H1 (cell line): ENCODE measurements at regions not wholly inside any gene's neighbourhood (a gene's known extent, or its start where the extent isn't known, plus 50 kb on each side); places are given as distances from the start of the nearest gene placed in this dataset.

Source experiments
- CTCF ChIA-PET: fragments of 300-600 bp; sonication (Branson Sonifier 250); formaldehyde crosslinking; loops from one replicate; lab custom pipeline; 2021; ENCODE audit not compliant: partially characterized antibody; lab: Charles Lee
- POLR2A ChIA-PET: fragments of 300-600 bp; sonication (Branson Sonifier 250); formaldehyde crosslinking; loops from one replicate; lab custom pipeline; 2021; ENCODE audit warnings: inconsistent platforms; ENCODE audit not compliant: partially characterized antibody; lab: Charles Lee
- DNase-seq, 2 experiments: peaks; one replicate each; pipeline versions ENCODE4 v3.0.0 to v3.0.0-alpha.2; 2010 to 2022; ENCODE audit warnings: low spot score in 2 of 2, low read depth in 1 of 2, mixed read lengths in 1 of 2
- FAIRE-seq: peaks from 2 replicates; lab custom pipeline; 2011; peaks lifted over from hg19 to GRCh38; lab: Jason Lieb, UNC
- H2AFZ ChIP-seq: 2 replicates; pipeline ENCODE4 v1.8.1; 2012; ENCODE audit warnings: low read length, inconsistent platforms
- H2AK5ac ChIP-seq: 2 replicates; pipeline ENCODE4 v1.6.1; 2013; ENCODE audit warnings: low read depth, low read length
- H2BK120ac ChIP-seq: replicated peaks from 2 replicates; pipeline ENCODE3; 2013; ENCODE audit warnings: low read depth, low read length, inconsistent platforms
- H2BK12ac ChIP-seq: 2 replicates; pipeline ENCODE4 v1.6.1; 2013; ENCODE audit warnings: low read depth, low read length
- H2BK15ac ChIP-seq: 2 replicates; pipeline ENCODE4 v1.6.1; 2013; ENCODE audit warnings: low read length
- H2BK20ac ChIP-seq: 2 replicates; pipeline ENCODE4 v1.6.1; 2013; ENCODE audit warnings: low read length
- H2BK5ac ChIP-seq: 2 replicates; pipeline ENCODE4 v1.6.1; 2013; ENCODE audit warnings: low read depth, low read length
- H3K14ac ChIP-seq: 2 replicates; pipeline ENCODE4 v1.6.1; 2013; ENCODE audit warnings: inconsistent platforms; ENCODE audit not compliant: insufficient read length
- H3K18ac ChIP-seq: 2 replicates; pipeline ENCODE4 v1.6.1; 2013; ENCODE audit warnings: low read length; ENCODE audit errors: extremely low read depth
- H3K23ac ChIP-seq: 2 replicates; pipeline ENCODE4 v1.6.1; 2013; ENCODE audit warnings: inconsistent platforms; ENCODE audit not compliant: insufficient read length
- H3K23me2 ChIP-seq: 2 replicates; pipeline ENCODE4 v1.6.1; 2013; ENCODE audit warnings: low read depth, low read length
- H3K27ac ChIP-seq: 2 replicates; pipeline ENCODE4 v1.6.1; 2011; ENCODE audit warnings: low read depth, low read length, inconsistent platforms
- H3K27me3 ChIP-seq, 4 experiments: replicated peaks in 1 of 4; 1 replicate in 1 of 4; 2 replicates in 3 of 4; pipeline versions ENCODE4 v1.6.1 to v1.8.1; 2011 to 2013; ENCODE audit warnings: low read length in 3 of 4, mild to moderate bottlenecking in 3 of 4, inconsistent platforms in 2 of 4, mixed read lengths in 2 of 4, moderate library complexity in 1 of 4; ENCODE audit not compliant: control insufficient read depth in 3 of 4, insufficient read depth in 3 of 4; ENCODE audit errors: extremely low read depth in 1 of 4
- H3K36me3 ChIP-seq, 4 experiments: 2 replicates each; pipeline versions ENCODE4 v1.6.1 to v1.8.1; 2011 to 2013; ENCODE audit warnings: mild to moderate bottlenecking in 4 of 4, low read length in 3 of 4, moderate library complexity in 2 of 4, control low read depth in 1 of 4, inconsistent platforms in 1 of 4; ENCODE audit not compliant: insufficient read depth in 4 of 4, control insufficient read depth in 2 of 4
- H3K4ac ChIP-seq: replicated peaks from 2 replicates; pipeline ENCODE3; 2013; ENCODE audit warnings: low read length, low read depth, mixed read lengths, inconsistent platforms; ENCODE audit not compliant: insufficient read length
- H3K4me1 ChIP-seq, 4 experiments: replicated peaks in 1 of 4; 1 replicate in 1 of 4; 2 replicates in 3 of 4; pipeline versions ENCODE4 v1.6.1 to v1.8.1; 2011 to 2013; ENCODE audit warnings: low read length in 3 of 4, inconsistent platforms in 2 of 4, mixed read lengths in 1 of 4; ENCODE audit not compliant: insufficient read depth in 4 of 4, control insufficient read depth in 3 of 4
- H3K4me2 ChIP-seq, 2 experiments: 2 replicates each; pipeline versions ENCODE4 v1.6.1 to v1.8.1; 2011 to 2013; ENCODE audit warnings: low read depth in 2 of 2, low read length in 2 of 2, control low read depth in 1 of 2, inconsistent platforms in 1 of 2, mild to moderate bottlenecking in 1 of 2; ENCODE audit not compliant: insufficient read depth in 1 of 2
- H3K4me3 ChIP-seq, 4 experiments: fragments of 200-600, 300-600 bp in 1 of 4; sonication (generic), shearing (Covaris generic), sonication (Bioruptor Twin) in 1 of 4; 2 replicates each; pipeline versions ENCODE4 v1.5.1 to v1.8.1; 2011 to 2016; ENCODE audit warnings: low read length in 4 of 4, low read depth in 3 of 4, control low read depth in 2 of 4, inconsistent platforms in 2 of 4, mild to moderate bottlenecking in 2 of 4, mixed read lengths in 1 of 4, moderate library complexity in 1 of 4; ENCODE audit not compliant: insufficient read depth in 2 of 4; ENCODE audit errors: extremely low read depth in 1 of 4
- H3K56ac ChIP-seq: replicated peaks from 2 replicates; pipeline ENCODE3; 2013; ENCODE audit warnings: low read depth, mild to moderate bottlenecking, mixed read lengths, low read length, inconsistent platforms; ENCODE audit not compliant: insufficient read length
- H3K79me1 ChIP-seq: 2 replicates; pipeline ENCODE4 v1.6.1; 2013; ENCODE audit warnings: low read depth, low read length, control low read depth
- H3K79me2 ChIP-seq, 2 experiments: 2 replicates each; pipeline versions ENCODE4 v1.6.1 to v1.8.1; 2012 to 2013; ENCODE audit warnings: low read length in 2 of 2, mild to moderate bottlenecking in 2 of 2, inconsistent platforms in 1 of 2; ENCODE audit not compliant: insufficient read depth in 2 of 2, control insufficient read depth in 1 of 2
- H3K9ac ChIP-seq, 4 experiments: replicated peaks in 1 of 4; 1 replicate in 1 of 4; 2 replicates in 3 of 4; pipeline versions ENCODE4 v1.6.1 to v1.8.1; 2011 to 2013; ENCODE audit warnings: low read depth in 3 of 4, low read length in 3 of 4, control low read depth in 2 of 4, mild to moderate bottlenecking in 2 of 4, moderate library complexity in 2 of 4, inconsistent platforms in 1 of 4; ENCODE audit errors: extremely low read depth in 1 of 4
- H3K9me3 ChIP-seq, 2 experiments: 2 replicates each; pipeline versions ENCODE4 v1.6.1 to v1.8.1; 2012 to 2013; ENCODE audit warnings: mild to moderate bottlenecking in 2 of 2, moderate library complexity in 2 of 2, control low read depth in 1 of 2, inconsistent platforms in 1 of 2, low read depth in 1 of 2, low read length in 1 of 2, mixed read lengths in 1 of 2; ENCODE audit not compliant: insufficient read depth in 2 of 2
- H4K20me1 ChIP-seq, 2 experiments: replicated peaks in 1 of 2; 2 replicates each; pipeline versions ENCODE3 to v1.8.1; 2011 to 2013; ENCODE audit warnings: inconsistent platforms in 2 of 2, low read length in 2 of 2, mild to moderate bottlenecking in 1 of 2; ENCODE audit not compliant: insufficient read depth in 2 of 2, control insufficient read depth in 1 of 2
- H4K5ac ChIP-seq: 2 replicates; pipeline ENCODE4 v1.6.1; 2013; ENCODE audit warnings: low read length, low read depth, mixed read lengths, inconsistent platforms; ENCODE audit not compliant: insufficient read length
- H4K8ac ChIP-seq: 2 replicates; pipeline ENCODE4 v1.8.0; 2013; ENCODE audit warnings: mild to moderate bottlenecking, moderate library complexity, low read length, inconsistent platforms; ENCODE audit not compliant: insufficient read depth; ENCODE audit errors: extremely low read depth
- H4K91ac ChIP-seq: replicated peaks from 2 replicates; pipeline ENCODE3; 2013; ENCODE audit warnings: low read length, mixed read lengths, inconsistent platforms; ENCODE audit not compliant: insufficient read length
- CBX8 ChIP-seq: fragments of 300-800, 300-1000 bp; sonication (generic); IDR thresholded peaks from 2 replicates; pipeline ENCODE4 v1.7.1; 2016; ENCODE audit warnings: low read depth, low read length, borderline replicate concordance
- EP300 ChIP-seq, 2 experiments: IDR thresholded peaks; 1 replicate in 1 of 2; 2 replicates in 1 of 2; pipeline ENCODE4 v1.6.1; 2011 to 2012; ENCODE audit warnings: low read depth in 2 of 2, low read length in 2 of 2, mild to moderate bottlenecking in 2 of 2, borderline replicate concordance in 1 of 2, inconsistent platforms in 1 of 2, moderate library complexity in 1 of 2
- GABPA ChIP-seq: IDR thresholded peaks from 2 replicates; pipeline ENCODE4 v1.6.1; 2011; ENCODE audit warnings: mild to moderate bottlenecking, low read length, moderate library complexity, borderline replicate concordance; ENCODE audit not compliant: insufficient read depth
- MAFK ChIP-seq: IDR thresholded peaks from 2 replicates; pipeline ENCODE4 v1.6.1; 2012; ENCODE audit warnings: low read depth, mild to moderate bottlenecking, improper control_type of control experiment, low read length
- SIX5 ChIP-seq: IDR thresholded peaks from 2 replicates; pipeline ENCODE4 v1.6.1; 2011; ENCODE audit warnings: mild to moderate bottlenecking, low read depth, low read length
- SP1 ChIP-seq: IDR thresholded peaks from 2 replicates; pipeline ENCODE4 v1.6.1; 2011; ENCODE audit warnings: low read depth, low read length
- SP2 ChIP-seq: IDR thresholded peaks from 2 replicates; pipeline ENCODE4 v1.6.1; 2012; ENCODE audit warnings: mild to moderate bottlenecking, low read length, inconsistent platforms
- SP4 ChIP-seq: IDR thresholded peaks from 2 replicates; pipeline ENCODE4 v1.6.1; 2012; ENCODE audit warnings: low read length, inconsistent platforms
- TAF7 ChIP-seq: optimal IDR thresholded peaks from 2 replicates; pipeline ENCODE3; 2011; ENCODE audit warnings: low read depth, mild to moderate bottlenecking, inconsistent platforms, low read length, moderate library complexity, borderline replicate concordance
- TCF12 ChIP-seq: IDR thresholded peaks from 2 replicates; pipeline ENCODE4 v1.6.1; 2011; ENCODE audit warnings: low read depth, mild to moderate bottlenecking, low read length
- WGBS, 2 experiments: shearing (Covaris generic) in 1 of 2; methylation state at CpG; one replicate each; pipeline versions ENCODE4 v1.1.6 to v1.1.7; 2013 to 2015; ENCODE audit warnings: low lambda C conversion rate in 2 of 2, mixed read lengths in 2 of 2, inconsistent platforms in 1 of 2, low coverage in 1 of 2, missing lambda C conversion rate in 1 of 2; ENCODE audit not compliant: insufficient replicate concordance in 2 of 2, insufficient coverage in 1 of 2, insufficient read length in 1 of 2; ENCODE audit errors: extremely low coverage in 1 of 2, missing lambda C conversion rate in 1 of 2; 5-methylcytosine and 5-hydroxymethylcytosine counted together

DNA sequence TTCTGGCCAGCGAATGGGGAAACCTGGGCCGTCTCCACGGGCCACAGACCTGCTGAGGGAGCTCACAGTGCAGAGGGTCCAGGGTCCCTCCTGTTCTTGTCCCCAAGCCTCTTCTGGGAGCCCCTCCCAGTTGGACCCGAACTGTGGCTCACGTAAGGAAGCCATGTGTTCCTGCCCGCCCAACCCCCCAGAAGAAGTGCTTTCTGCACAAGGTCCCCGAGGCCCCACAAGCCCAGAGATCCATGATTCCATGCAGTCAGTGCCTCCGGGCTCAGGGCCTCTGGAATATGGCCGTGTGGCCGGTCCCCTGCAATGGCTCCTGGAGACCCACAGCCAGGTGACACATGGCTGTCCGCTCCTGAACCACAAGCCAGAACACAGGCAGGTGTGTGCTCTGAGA, 272.4 kb downstream of the C16orf95 start:
- H2BK5ac ChIP-seq: no peak overlapping the region
- H3K23ac ChIP-seq: no peak overlapping the region
- H3K27me3 ChIP-seq: no peaks in the 10 kb centered on the region
- H3K79me2 ChIP-seq: no peaks in the 10 kb centered on the region
- no peak overlapping the region for H4K91ac ChIP-seq
- WGBS, 2 experiments: 94% methylated on average over 11 of the region's 11 CpGs; no CpG with 5 or more reads in 1 of the 2 experiments
- H4K20me1 ChIP-seq: peaks cover 0 to 2% of the 10 kb centered on the region in 2 experiments
- no peaks in the 10 kb centered on the region for H3K79me1 ChIP-seq
- H2BK20ac ChIP-seq: no peak overlapping the region
- H3K9me3 ChIP-seq: no peaks in the 10 kb centered on the region
- H3K4me3 ChIP-seq: no peak overlapping the region
- no peak overlapping the region for H2BK12ac ChIP-seq
- no peak for DNase-seq
- H4K5ac ChIP-seq: no peak overlapping the region
- H2BK15ac ChIP-seq: no peak overlapping the region
- H3K14ac ChIP-seq: no peak overlapping the region
- CTCF ChIA-PET: interaction anchor here (1.5 to 2.6 kb wide), 3 partner anchors 8 to 33 kb away, joined by 6 to 12 read pairs (median 11); no protein-coding TSS in a partner anchor
- no peaks in the 10 kb centered on the region for H3K36me3 ChIP-seq
- H3K4me2 ChIP-seq: no peak overlapping the region
- peaks cover 3 to 11% (median 6%) of the 10 kb centered on the region in 4 experiments; a peak in 5 of 7 replicates for H3K4me1 ChIP-seq
- H3K23me2 ChIP-seq: no peaks in the 10 kb centered on the region
- no peak overlapping the region for H3K27ac ChIP-seq
- no peak overlapping the region for H3K4ac ChIP-seq
- H3K56ac ChIP-seq: no peak overlapping the region
- no peak overlapping the region for H3K9ac ChIP-seq
- no peak overlapping the region for H4K8ac ChIP-seq
- no peak for TF ChIP-seq EP300 (IDR thresholded peaks at IDR 0.05; ENCODE audit: borderline replicate concordance in 1 of 2, low read depth in 2 of 2, low read length in 2 of 2)
- TF ChIP-seq SP4: no peak
- TF ChIP-seq SP1: no peak
- TF ChIP-seq GABPA: no peak
- no peak for TF ChIP-seq CBX8
- TF ChIP-seq SIX5: no peak
- TF ChIP-seq SP2: no peak
- TF ChIP-seq MAFK: no peak
- no peak for TF ChIP-seq TCF12
- no peak for TF ChIP-seq TAF7
- TF ChIP-seq, all 59 proteins: peak for 0
- FAIRE-seq: no peak
- no peak overlapping the region for H3K18ac ChIP-seq
- POLR2A ChIA-PET: no interaction called here
- H2AFZ ChIP-seq: no peak overlapping the region
- no peak overlapping the region for H2BK120ac ChIP-seq
- H2AK5ac ChIP-seq: no peak overlapping the region
